ENCODE measurements at regions not wholly inside any gene's neighbourhood (a gene's known extent, or its start where the extent isn't known, plus 50 kb on each side); places are given as distances from the start of the nearest gene placed in this dataset.

GRCh38 chrX:116272322-116272721, 101.8 kb downstream of the AGTR2 start:
- TF ChIP-seq CTCF (IDR thresholded peaks at IDR 0.05), result no peak
- no peak for TF ChIP-seq POLR2A (IDR thresholded peaks at IDR 0.05)

All from tibial nerve (tissue), 3 donors.